IPS-18a (cell line): ENCODE measurements at regions not wholly inside any gene's neighbourhood (a gene's known extent, or its start where the extent isn't known, plus 50 kb on each side); places are given as distances from the start of the nearest gene placed in this dataset.

ENCODE experiments used
- H3K27ac ChIP-seq: one replicate; pipeline ENCODE4 v1.5.1; 2013; ENCODE audit warnings: low read length
- H3K27me3 ChIP-seq: one replicate; pipeline ENCODE4 v1.6.1; 2013; ENCODE audit warnings: mild to moderate bottlenecking, low read length; ENCODE audit not compliant: control insufficient read depth, insufficient read depth
- H3K36me3 ChIP-seq: one replicate; pipeline ENCODE4 v1.6.1; 2013; ENCODE audit warnings: low read depth, low read length; ENCODE audit not compliant: control insufficient read depth
- H3K4me1 ChIP-seq: one replicate; pipeline ENCODE4 v1.6.1; 2013; ENCODE audit warnings: low read depth, low read length; ENCODE audit not compliant: control insufficient read depth
- H3K4me3 ChIP-seq: one replicate; pipeline ENCODE4 v1.5.1; 2013; ENCODE audit warnings: low read length
- H3K9ac ChIP-seq: one replicate; pipeline ENCODE4 v1.6.1; 2013; ENCODE audit warnings: mild to moderate bottlenecking, low read length, moderate library complexity
- H3K9me3 ChIP-seq: one replicate; pipeline ENCODE4 v1.6.1; 2013; ENCODE audit warnings: low read depth, low read length; ENCODE audit not compliant: control insufficient read depth

DNA sequence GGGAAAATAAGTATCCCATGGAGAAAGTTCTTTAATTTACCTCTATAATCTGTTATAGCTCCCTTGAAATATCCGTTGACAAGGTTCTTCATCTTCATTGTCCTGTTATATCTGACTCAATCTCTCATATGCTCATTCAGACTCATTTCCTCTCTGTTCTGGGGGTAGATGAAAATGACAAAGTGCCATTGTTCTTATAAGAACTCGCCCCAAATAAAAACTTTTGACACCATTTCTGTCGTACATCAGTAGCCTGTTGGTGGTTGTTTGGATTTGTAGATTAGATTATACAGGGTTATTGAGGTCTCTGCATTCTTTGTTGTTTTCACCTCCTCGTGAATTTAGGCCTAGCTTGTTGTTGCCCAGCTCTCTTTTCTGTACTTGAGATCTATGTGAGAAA is 55.2 kb upstream of the IPO9 start:
- no peak overlapping the region for H3K27ac ChIP-seq
- no peaks in the 10 kb centered on the region for H3K36me3 ChIP-seq
- H3K9ac ChIP-seq: no peak overlapping the region
- H3K27me3 ChIP-seq: no peaks in the 10 kb centered on the region
- H3K4me1 ChIP-seq: no peaks in the 10 kb centered on the region
- H3K4me3 ChIP-seq: no peak overlapping the region
- peaks cover 8% of the 10 kb centered on the region for H3K9me3 ChIP-seq

DNA sequence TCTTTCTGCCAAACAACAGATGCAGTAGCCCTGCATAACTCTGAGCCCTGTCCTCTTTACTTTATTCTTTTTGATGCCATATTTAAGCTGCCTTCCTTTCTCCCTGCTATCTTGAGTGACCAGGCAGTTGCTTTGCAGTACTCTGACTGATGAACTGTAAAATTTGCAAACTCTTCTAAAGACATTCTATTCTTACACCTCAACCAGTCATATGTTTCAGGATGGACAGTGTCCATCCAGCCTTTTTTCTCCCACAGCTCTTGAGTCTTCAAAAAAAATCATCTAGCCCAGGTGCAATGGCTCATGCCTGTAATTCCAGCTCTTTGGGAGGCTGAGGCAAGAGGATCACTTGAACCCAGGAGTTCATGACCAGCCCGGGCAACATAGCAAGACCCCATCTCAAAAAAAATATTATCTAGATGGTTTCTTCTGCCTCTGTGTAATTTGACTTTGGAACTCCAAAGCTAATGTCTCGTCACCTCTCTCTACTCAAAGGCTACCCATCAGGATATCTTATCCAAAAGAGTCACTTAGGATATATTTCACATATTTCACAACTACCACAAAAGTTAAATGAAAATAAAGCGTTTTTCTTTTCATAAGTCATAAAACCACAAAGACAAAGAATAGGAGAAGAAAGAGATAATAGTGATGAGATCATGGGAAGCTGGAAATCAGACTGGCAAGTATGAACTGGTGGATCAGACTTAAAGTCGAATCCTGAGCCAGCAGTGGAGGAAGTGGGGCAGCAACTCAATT is 54.6 kb upstream of the IPO9 start:
- H3K9ac ChIP-seq: no peak overlapping the region
- no peaks in the 10 kb centered on the region for H3K27me3 ChIP-seq
- no peaks in the 10 kb centered on the region for H3K36me3 ChIP-seq
- peaks cover 8% of the 10 kb centered on the region for H3K9me3 ChIP-seq
- H3K4me3 ChIP-seq: no peak overlapping the region
- no peaks in the 10 kb centered on the region for H3K4me1 ChIP-seq
- no peak overlapping the region for H3K27ac ChIP-seq

DNA sequence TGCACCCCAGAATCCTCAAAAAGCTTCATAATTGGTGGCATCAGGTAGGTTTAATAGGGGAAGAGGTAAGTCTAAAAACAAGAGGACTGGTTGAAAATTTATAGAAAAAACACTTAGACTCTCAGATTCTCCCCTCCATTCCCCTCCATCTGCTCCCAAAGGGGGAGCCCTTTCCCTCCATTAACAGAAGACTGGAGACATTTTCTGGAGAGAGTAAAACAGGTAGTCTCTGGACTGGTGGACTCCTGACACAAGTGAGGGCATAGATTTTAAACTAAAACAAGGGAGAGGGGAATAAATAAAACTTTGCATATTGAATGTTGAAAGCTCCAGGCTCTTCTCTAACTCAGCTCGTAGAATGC is 54.0 kb upstream of the IPO9 start:
- Histone ChIP-seq H3K4me1 (no peaks in the 10 kb centered on the region), H3K9me3 (peaks cover 8% of the 10 kb centered on the region)

DNA sequence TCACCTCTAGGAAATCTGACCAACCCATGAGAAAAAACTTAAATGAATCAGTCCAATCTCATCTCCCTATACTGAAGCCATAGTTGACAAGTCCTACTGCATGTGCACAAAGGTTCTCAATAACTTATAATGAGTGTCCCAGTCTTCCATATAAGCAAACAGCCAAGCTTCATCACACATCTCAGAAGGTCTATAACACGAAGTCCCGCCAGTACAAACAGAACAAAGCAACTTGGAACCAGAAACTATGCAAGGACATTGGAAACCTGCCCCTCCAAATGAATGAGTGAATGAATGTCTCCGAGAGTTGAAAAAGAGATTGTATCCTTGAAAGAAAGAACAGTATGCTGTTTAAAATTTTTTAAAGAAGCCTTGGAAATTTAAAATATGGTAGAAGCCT is 53.6 kb upstream of the IPO9 start:
- H3K9ac ChIP-seq: no peak overlapping the region
- H3K4me3 ChIP-seq: no peak overlapping the region

More for the DNA sequence above, 54.0 kb upstream of the IPO9 start:
- no peak overlapping the region for H3K4me3 ChIP-seq
- no peaks in the 10 kb centered on the region for H3K36me3 ChIP-seq
- no peak overlapping the region for H3K27ac ChIP-seq
- no peak overlapping the region for H3K9ac ChIP-seq
- H3K27me3 ChIP-seq: no peaks in the 10 kb centered on the region

DNA sequence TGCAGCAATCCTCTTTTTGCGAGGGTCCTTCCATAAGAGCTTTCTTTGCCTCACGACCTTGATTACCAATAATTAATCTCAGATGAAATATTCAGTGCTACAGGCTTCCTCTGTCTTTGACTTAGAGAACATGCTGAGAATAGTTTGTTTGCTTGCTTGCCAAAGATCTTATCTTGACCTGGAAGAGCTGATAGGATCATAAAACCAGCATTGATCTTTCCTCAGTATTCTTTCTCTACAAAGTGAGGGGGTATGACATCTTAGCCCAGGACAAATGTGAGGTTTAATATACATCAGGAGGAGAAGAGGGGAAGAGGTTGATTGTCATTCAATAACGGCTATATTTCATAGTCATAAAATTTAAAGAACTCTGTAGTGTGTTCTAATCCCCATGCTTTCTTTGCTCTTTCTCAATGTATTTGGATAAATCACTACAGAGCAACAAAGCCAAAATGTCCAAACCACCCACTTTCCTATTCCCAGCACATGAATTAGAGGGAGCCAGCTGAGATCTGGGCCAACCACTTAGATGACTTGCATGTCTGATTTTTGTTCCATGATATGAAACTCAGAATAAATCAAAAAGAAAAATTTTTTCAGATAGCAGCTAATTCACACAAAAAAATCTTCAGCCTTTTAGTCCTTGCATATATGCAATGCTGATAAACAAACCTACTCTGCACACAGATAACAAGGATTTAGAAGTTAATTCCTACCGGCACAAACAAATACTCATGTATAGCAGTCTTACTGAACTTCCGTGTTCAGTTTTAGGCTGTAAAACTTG is 50.5 kb upstream of the IPO9 start:
- Histone ChIP-seq H3K27ac (no peak overlapping the region), H3K36me3 (peaks cover 34% of the 10 kb centered on the region), H3K9ac (no peak overlapping the region), H3K27me3 (no peaks in the 10 kb centered on the region), H3K9me3 (no peaks in the 10 kb centered on the region), H3K4me1 (no peaks in the 10 kb centered on the region), H3K4me3 (no peak overlapping the region)

More for the DNA sequence above, 53.6 kb upstream of the IPO9 start:
- peaks cover 8% of the 10 kb centered on the region for H3K9me3 ChIP-seq
- H3K27me3 ChIP-seq: no peaks in the 10 kb centered on the region
- no peak overlapping the region for H3K27ac ChIP-seq
- no peaks in the 10 kb centered on the region for H3K4me1 ChIP-seq
- peaks cover 3% of the 10 kb centered on the region for H3K36me3 ChIP-seq
